ENCODE measurements at regions not wholly inside any gene's neighbourhood (a gene's known extent, or its start where the extent isn't known, plus 50 kb on each side); places are given as distances from the start of the nearest gene placed in this dataset.

GRCh38 chr1:244216836-244217235 lies 165.8 kb downstream of the ZBTB18 start:
- Histone ChIP-seq H3K9me3 (ENCODE audit: low read length) (no peaks in the 10 kb centered on the region), H3K36me3 (ENCODE audit: insufficient read depth, low read length) (no peaks in the 10 kb centered on the region), H3K79me2 (ENCODE audit: insufficient read depth, low read length) (no peaks in the 10 kb centered on the region), H3K4me2 (ENCODE audit: low read length) (no peak overlapping the region), H3K27me3 (ENCODE audit: insufficient read depth, low read length) (no peaks in the 10 kb centered on the region), H4K20me1 (ENCODE audit: insufficient read depth, low read length) (no peaks in the 10 kb centered on the region), H2AFZ (ENCODE audit: low read length) (no peak overlapping the region), H3K9ac (ENCODE audit: low read length) (no peak overlapping the region), H3K27ac (ENCODE audit: low read depth, low read length, poor library complexity, severe bottlenecking) (no peak overlapping the region), H3K9me2 (ENCODE audit: low read depth, low read length) (no peaks in the 10 kb centered on the region), H3K4me3 (ENCODE audit: low read depth, low read length, poor library complexity, severe bottlenecking) (no peak overlapping the region), H3F3A (ENCODE audit: insufficient read depth, low read length) (no peaks in the 10 kb centered on the region), H3K4me1 (ENCODE audit: insufficient read depth, low read length, severe bottlenecking) (no peaks in the 10 kb centered on the region)
- TF ChIP-seq EZH2 (IDR thresholded peaks at IDR 0.05; ENCODE audit: borderline replicate concordance, low read length) = no peak
- no peak for TF ChIP-seq CTCF (IDR thresholded peaks at IDR 0.05; ENCODE audit: low read length)

GRCh38 chr1:244217711-244218110 lies 166.6 kb downstream of the ZBTB18 start:
- H3F3A ChIP-seq (ENCODE audit: insufficient read depth, low read length) = no peaks in the 10 kb centered on the region
- no peaks in the 10 kb centered on the region for H3K9me2 ChIP-seq (ENCODE audit: low read depth, low read length)
- H3K9me3 ChIP-seq (ENCODE audit: low read length) = no peaks in the 10 kb centered on the region
- TF ChIP-seq CTCF (IDR thresholded peaks at IDR 0.05; ENCODE audit: low read length) (no peak), EZH2 (IDR thresholded peaks at IDR 0.05; ENCODE audit: borderline replicate concordance, low read length) (no peak)
- no peak overlapping the region for H3K27ac ChIP-seq (ENCODE audit: low read depth, low read length, poor library complexity, severe bottlenecking)
- no peaks in the 10 kb centered on the region for H4K20me1 ChIP-seq (ENCODE audit: insufficient read depth, low read length)
- H3K4me2 ChIP-seq (ENCODE audit: low read length) = no peak overlapping the region
- no peaks in the 10 kb centered on the region for H3K36me3 ChIP-seq (ENCODE audit: insufficient read depth, low read length)
- H2AFZ ChIP-seq (ENCODE audit: low read length) = no peak overlapping the region
- no peaks in the 10 kb centered on the region for H3K27me3 ChIP-seq (ENCODE audit: insufficient read depth, low read length)
- H3K4me3 ChIP-seq (ENCODE audit: low read depth, low read length, poor library complexity, severe bottlenecking) = no peak overlapping the region
- no peaks in the 10 kb centered on the region for H3K79me2 ChIP-seq (ENCODE audit: insufficient read depth, low read length)
- no peak overlapping the region for H3K9ac ChIP-seq (ENCODE audit: low read length)
- H3K4me1 ChIP-seq (ENCODE audit: insufficient read depth, low read length, severe bottlenecking) = no peaks in the 10 kb centered on the region

GRCh38 chr1:244218220-244218619 lies 167.1 kb downstream of the ZBTB18 start:
- no peaks in the 10 kb centered on the region for H4K20me1 ChIP-seq (ENCODE audit: insufficient read depth, low read length)
- H3K79me2 ChIP-seq (ENCODE audit: insufficient read depth, low read length) = no peaks in the 10 kb centered on the region
- no peak overlapping the region for H3K4me3 ChIP-seq (ENCODE audit: low read depth, low read length, poor library complexity, severe bottlenecking)
- H3K9me2 ChIP-seq (ENCODE audit: low read depth, low read length) = no peaks in the 10 kb centered on the region
- H3K4me2 ChIP-seq (ENCODE audit: low read length) = no peak overlapping the region
- H3K4me1 ChIP-seq (ENCODE audit: insufficient read depth, low read length, severe bottlenecking) = no peaks in the 10 kb centered on the region
- no peaks in the 10 kb centered on the region for H3K36me3 ChIP-seq (ENCODE audit: insufficient read depth, low read length)
- no peak for TF ChIP-seq EZH2 (IDR thresholded peaks at IDR 0.05; ENCODE audit: borderline replicate concordance, low read length)
- no peak for TF ChIP-seq CTCF (IDR thresholded peaks at IDR 0.05; ENCODE audit: low read length)
- no peak overlapping the region for H2AFZ ChIP-seq (ENCODE audit: low read length)
- no peaks in the 10 kb centered on the region for H3K9me3 ChIP-seq (ENCODE audit: low read length)
- no peaks in the 10 kb centered on the region for H3F3A ChIP-seq (ENCODE audit: insufficient read depth, low read length)
- H3K27ac ChIP-seq (ENCODE audit: low read depth, low read length, poor library complexity, severe bottlenecking) = no peak overlapping the region
- H3K9ac ChIP-seq (ENCODE audit: low read length) = no peak overlapping the region
- H3K27me3 ChIP-seq (ENCODE audit: insufficient read depth, low read length) = no peaks in the 10 kb centered on the region
